Muscle layer of duodenum (tissue), 2 donors: ENCODE measurements at regions not wholly inside any gene's neighbourhood (a gene's known extent, or its start where the extent isn't known, plus 50 kb on each side); places are given as distances from the start of the nearest gene placed in this dataset.
"Not testable (repeated sequence)": the region's sequence is repeated elsewhere in the genome, so short reads cannot be mapped to it uniquely, and the experiment has no call there.

Source experiments
- H3K27ac ChIP-seq: one replicate; pipeline ENCODE4 v1.7.0; 2013; ENCODE audit warnings: mild to moderate bottlenecking, low read length
- H3K27me3 ChIP-seq: one replicate; pipeline ENCODE4 v1.7.0; 2013; ENCODE audit warnings: low read depth, mild to moderate bottlenecking, control low read depth, low read length
- H3K36me3 ChIP-seq, 2 donors: one replicate each; pipeline ENCODE4 v1.7.0; 2013; ENCODE audit warnings: low read length in 2 of 2, control low read depth in 1 of 2, mild to moderate bottlenecking in 1 of 2; ENCODE audit not compliant: insufficient read depth in 2 of 2, control insufficient read depth in 1 of 2
- H3K4me1 ChIP-seq, 2 donors: one replicate each; pipeline ENCODE4 v1.7.0; 2013; ENCODE audit warnings: low read length in 2 of 2, mild to moderate bottlenecking in 2 of 2, control low read depth in 1 of 2, moderate library complexity in 1 of 2; ENCODE audit not compliant: insufficient read depth in 2 of 2, control insufficient read depth in 1 of 2
- H3K4me3 ChIP-seq, 2 donors: one replicate each; pipeline ENCODE4 v1.7.0; 2013; ENCODE audit warnings: low read length in 2 of 2, low read depth in 1 of 2, mild to moderate bottlenecking in 1 of 2
- H3K9me3 ChIP-seq, 2 donors: one replicate each; pipeline ENCODE4 v1.7.0; 2013; ENCODE audit warnings: low read length in 2 of 2, control low read depth in 1 of 2, mild to moderate bottlenecking in 1 of 2; ENCODE audit not compliant: control insufficient read depth in 1 of 2
- donor health status: healthy.

DNA sequence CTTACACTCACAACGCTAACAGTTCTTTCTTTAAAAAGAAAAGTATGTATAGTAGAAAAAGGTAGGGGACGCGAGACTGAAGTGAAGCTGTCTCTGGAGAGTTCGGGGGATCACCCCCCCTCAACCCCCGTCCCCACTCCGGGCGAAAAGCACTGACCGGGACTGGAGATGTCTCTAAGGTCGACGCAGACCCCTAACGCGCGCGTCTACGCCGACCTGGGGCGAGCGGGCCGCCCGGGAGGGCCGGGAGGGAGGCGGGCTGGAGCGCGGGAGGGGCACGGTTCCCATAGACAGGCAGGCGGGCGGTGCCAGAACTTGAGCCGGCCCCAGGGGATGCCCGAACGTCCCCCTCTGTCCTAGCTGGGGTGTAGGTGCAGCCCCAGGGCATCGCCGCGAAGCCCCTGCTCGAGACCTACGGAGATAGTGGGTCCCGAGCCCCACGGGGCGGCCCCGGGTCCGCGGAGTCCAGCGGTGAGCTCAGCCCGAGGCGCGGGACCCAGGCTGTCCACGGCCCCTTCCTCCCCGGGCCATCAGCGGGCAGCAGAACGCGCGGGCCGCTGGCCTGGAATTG, 82.2 kb downstream of the CHRNA1 start:
- Histone ChIP-seq H3K4me3 (peak overlapping the region; percentile 77 to 80), H3K9me3 (no peaks in the 10 kb centered on the region)

DNA sequence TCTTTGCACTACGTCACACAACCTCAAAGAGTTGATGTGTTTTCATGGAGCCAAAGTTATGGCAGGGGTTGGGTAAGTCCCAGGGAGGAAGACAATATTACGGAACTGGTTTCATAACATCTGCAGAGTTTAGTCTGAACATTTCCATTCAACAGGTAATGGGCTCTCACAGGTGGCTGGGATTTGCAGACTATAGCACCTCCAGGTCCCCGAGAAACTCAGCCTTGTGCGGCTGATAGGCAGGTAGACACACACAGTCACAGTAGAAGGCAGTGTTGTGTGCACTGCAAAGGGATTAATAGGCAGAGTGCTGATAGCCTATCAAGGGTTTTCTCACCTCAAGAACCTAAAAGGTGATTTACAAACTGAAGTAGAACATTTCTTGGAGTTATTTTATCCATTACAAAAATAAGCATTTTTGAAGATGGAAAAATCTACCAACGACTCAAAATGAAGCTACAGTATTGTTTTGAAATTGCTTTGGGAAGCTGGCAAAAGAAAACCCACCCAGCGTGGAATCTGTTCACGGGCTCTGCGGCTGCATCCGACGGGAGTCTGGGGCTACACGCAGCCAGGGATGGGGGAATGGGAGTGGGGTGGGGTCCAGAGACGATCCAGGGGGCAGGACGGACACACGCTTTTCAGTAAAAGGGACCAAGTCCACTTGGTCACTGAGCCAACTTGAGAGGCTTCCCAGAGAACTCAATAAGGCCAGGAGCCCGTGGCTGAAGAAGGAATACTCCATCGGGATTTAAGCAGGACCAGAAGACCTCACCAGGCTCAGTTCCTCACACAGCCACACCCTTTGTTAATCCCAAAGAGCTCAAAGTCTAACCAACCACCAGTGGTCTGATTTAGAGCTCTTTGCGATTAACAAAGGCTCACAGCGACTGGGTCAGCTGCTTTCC, 82.9 kb downstream of the CHRNA1 start:
- no peaks in the 10 kb centered on the region for H3K9me3 ChIP-seq
- peak overlapping the region; percentile 48 for H3K27ac ChIP-seq
- H3K27me3 ChIP-seq, result no peaks in the 10 kb centered on the region
- peaks cover 0 to 3% of the 10 kb centered on the region in 2 donors for H3K36me3 ChIP-seq
- H3K4me1 ChIP-seq, result peaks cover 0 to 10% of the 10 kb centered on the region in 2 donors
- H3K4me3 ChIP-seq, result peak overlapping the region; percentile 77 to 80

More for the DNA sequence above, 82.2 kb downstream of the CHRNA1 start:
- H3K27ac ChIP-seq, result peak overlapping the region; percentile 48
- H3K4me1 ChIP-seq, result peaks cover 0 to 10% of the 10 kb centered on the region in 2 donors
- peaks cover 0 to 3% of the 10 kb centered on the region in 2 donors for H3K36me3 ChIP-seq
- H3K27me3 ChIP-seq, result no peaks in the 10 kb centered on the region

DNA sequence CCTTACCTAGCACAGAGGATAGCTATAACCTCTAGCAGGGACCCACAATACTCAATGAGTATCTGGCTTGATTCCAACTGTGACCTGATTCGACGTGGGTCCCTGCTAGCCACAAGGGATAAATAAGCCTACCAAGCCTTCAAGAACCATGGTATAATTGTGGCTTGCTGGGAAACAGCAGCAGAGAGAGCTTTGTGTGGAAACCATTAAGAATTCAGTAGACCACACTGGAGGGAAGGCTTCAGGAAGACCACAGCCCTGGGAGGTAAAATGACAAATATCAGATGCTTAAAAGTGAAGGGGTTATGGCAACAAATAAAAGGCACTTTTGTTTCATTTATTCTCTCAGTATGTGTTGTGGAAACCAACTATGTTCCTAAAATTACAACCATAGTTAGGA, 82.6 kb upstream of the WIPF1 start:
- Histone ChIP-seq H3K27ac (no peak overlapping the region), H3K4me1 (peaks cover 0 to 10% of the 10 kb centered on the region in 2 donors), H3K4me3 (no peak overlapping the region), H3K9me3 (no peaks in the 10 kb centered on the region), H3K36me3 (peaks cover 0 to 3% of the 10 kb centered on the region in 2 donors), H3K27me3 (no peaks in the 10 kb centered on the region)

DNA sequence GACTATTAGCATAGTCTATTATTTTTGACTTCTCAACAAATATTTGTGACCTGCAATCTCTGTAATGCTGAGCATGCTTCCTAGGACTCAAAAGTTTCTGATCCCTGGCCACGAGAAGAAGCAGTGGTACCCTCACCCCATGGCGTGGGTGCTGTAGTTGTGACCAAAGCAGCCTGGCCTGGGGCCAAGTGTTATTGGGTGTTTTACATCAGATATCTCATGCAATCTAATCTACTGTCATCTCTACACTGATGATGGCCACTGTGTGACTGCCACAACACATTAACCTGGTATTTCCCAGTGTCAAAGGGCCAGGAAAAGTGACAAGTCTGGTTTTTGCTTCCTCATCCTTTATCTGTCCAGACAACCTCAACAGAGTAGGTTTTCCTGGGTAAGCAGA, 80.8 kb upstream of the WIPF1 start:
- Histone ChIP-seq H3K27me3 (no peaks in the 10 kb centered on the region), H3K27ac (no peak overlapping the region), H3K9me3 (no peaks in the 10 kb centered on the region), H3K36me3 (peaks cover 0 to 3% of the 10 kb centered on the region in 2 donors), H3K4me3 (no peak overlapping the region), H3K4me1 (peaks cover 0 to 10% of the 10 kb centered on the region in 2 donors)

DNA sequence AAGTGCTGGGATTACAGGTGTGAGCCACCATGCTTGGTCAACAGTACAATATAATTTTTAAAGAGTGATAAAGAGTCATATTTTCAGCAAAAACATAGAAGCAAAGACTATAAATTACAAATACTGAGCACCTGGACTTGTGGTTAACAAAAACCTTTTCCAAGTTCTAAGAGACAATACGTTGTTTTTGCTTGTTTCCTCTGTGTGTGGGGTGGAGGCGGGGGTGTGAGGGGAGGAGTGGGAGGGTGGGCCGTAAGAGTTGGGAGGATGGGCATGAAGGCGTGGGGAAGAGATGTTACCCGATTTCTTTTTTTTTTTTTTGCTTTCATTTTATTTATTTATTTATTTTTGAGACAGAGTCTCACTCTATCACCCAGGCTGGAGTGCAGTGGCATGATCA, 78.0 kb upstream of the WIPF1 start:
- Histone ChIP-seq H3K36me3 (peaks cover 0 to 3% of the 10 kb centered on the region in 2 donors), H3K9me3 (no peaks in the 10 kb centered on the region), H3K27me3 (no peaks in the 10 kb centered on the region), H3K27ac (no peak overlapping the region), H3K4me3 (no peak overlapping the region), H3K4me1 (peaks cover 0 to 3% of the 10 kb centered on the region in 2 donors)

DNA sequence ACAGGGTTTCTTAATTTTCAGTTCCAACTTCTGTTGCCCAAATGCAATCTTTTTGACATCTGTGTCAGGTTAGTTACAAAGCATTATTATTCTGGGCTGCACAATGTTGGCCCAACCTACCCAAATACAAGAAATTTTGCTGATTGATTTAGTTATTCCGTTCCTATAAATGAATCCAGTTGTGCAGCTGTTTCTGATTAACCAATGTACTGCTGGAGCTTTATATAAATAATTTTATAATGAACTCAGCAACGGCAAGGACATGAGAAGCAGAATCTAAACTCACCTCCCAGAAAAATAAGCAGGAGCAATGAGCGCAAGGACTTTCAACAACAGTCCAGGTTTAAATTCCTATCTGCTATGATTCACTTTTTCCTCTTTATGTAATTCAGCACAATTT, 76.3 kb upstream of the WIPF1 start:
- Histone ChIP-seq H3K27ac (no peak overlapping the region), H3K4me1 (peaks cover 0 to 10% of the 10 kb centered on the region in 2 donors), H3K4me3 (no peak overlapping the region), H3K36me3 (no peaks in the 10 kb centered on the region), H3K9me3 (no peaks in the 10 kb centered on the region), H3K27me3 (no peaks in the 10 kb centered on the region)

DNA sequence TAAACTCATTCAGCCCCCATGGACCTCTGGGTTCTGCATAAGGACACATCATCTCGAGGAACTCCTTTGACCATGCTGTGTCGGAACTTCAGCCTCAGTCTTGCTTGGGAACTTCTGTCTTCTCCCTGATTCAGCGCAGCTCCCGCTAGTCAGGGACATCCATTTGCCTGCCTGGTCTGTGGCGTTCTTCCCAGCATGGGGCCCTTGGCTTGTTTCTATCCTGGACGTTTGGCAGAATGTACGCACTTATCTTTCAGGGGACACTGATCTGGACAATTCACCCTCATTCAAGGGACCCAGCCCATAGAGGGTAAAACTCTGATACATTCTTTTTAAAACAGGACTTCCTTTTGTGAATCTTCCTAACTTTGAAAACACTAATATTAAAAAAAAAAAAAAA, 75.8 kb upstream of the WIPF1 start:
- H3K4me3 ChIP-seq, result no peak overlapping the region
- H3K27me3 ChIP-seq, result no peaks in the 10 kb centered on the region
- no peaks in the 10 kb centered on the region for H3K9me3 ChIP-seq
- H3K4me1 ChIP-seq, result peaks cover 4 to 12% of the 10 kb centered on the region in 2 donors
- H3K36me3 ChIP-seq, result peaks cover 0 to under 1% of the 10 kb centered on the region in 2 donors
- no peak overlapping the region for H3K27ac ChIP-seq

DNA sequence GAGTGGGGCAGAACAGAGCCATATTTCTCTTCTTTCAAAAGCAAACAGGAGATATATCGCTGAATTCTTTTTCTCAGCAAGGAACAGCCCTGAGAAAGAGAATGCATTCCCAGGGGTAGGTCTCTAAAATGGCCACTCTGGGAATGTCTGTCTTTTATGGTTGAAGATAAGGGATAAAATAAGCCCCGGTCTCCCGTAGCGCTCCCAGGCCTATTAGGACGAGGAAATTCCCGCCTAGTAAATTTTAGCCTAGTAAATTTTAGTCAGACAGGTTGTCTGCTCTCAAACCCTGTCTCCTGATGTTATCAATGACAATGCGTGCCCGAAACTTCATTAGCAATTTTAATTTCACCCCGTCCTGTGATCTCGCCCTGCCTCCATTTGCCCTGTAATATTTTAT, 73.9 kb upstream of the WIPF1 start:
- peaks cover 23 to 30% of the 10 kb centered on the region in 2 donors for H3K4me1 ChIP-seq
- H3K36me3 ChIP-seq, H3K4me3 ChIP-seq, H3K27ac ChIP-seq, H3K9me3 ChIP-seq, H3K27me3 ChIP-seq: not testable (repeated sequence)

DNA sequence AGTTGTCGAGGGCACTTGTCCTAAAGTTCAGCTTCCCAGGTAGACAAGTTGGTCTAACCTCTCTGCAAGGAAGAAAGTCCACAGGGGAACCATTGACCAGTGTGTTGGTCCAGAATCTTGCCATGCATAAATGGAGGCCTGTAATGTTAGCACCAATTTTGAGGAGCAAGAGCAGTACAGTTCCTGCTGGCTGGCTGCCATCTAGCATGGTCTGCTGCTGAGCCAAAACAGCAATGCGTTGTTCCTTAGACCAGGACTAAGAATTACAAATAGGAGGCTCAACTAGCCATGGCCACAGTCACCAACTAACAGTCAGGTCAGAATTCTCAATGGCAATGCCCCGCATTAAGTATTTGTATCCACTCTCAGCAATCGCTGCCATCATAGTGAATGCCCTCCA, 72.8 kb upstream of the WIPF1 start:
- Histone ChIP-seq H3K4me1 (peaks cover 25 to 40% of the 10 kb centered on the region in 2 donors), H3K27me3 (no peaks in the 10 kb centered on the region), H3K9me3 (no peaks in the 10 kb centered on the region), H3K27ac (no peak overlapping the region), H3K36me3 (peaks cover 0 to 2% of the 10 kb centered on the region in 2 donors), H3K4me3 (no peak overlapping the region)

DNA sequence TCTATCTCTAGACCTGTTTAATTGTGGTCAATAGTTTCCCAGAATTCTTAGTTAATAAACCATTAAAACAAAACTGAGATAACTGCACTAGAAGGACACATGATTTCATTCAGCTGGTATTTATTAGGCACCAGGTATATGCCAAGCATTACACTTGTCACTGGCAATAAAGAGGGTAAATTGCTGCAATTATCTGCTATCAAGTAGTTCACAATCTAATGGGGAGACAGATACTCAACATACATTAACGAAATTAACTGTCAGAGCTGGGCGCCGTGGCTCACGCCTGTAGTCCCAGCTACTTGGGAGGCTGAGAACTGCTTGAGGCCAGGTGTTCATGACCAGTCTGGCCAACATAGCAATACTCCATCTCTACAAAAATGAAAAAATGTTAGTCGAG, 71.7 kb upstream of the WIPF1 start:
- Histone ChIP-seq H3K27me3 (no peaks in the 10 kb centered on the region), H3K27ac (no peak overlapping the region), H3K9me3 (no peaks in the 10 kb centered on the region), H3K36me3 (peaks cover 0 to 2% of the 10 kb centered on the region in 2 donors), H3K4me3 (no peak overlapping the region), H3K4me1 (peaks cover 25 to 43% of the 10 kb centered on the region in 2 donors)

DNA sequence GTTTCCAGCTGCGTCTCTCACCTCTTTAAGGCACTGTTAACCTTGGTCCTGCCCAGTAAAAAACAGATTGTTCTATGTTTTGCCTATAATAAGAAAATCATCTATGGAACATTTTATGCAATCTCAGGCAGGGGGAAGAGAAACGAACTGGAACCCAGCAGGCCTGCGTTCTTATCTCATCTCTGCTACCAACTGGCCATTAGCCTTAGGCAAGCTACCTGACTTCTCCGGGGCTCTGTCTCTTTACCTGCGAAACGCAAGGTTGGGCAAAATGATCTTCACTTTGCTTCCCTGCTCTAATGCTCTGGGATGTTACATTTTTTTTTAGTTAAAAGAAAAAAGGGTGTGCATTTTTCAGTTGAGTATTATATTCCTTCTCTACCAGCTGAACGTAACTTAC, 70.5 kb upstream of the WIPF1 start:
- Histone ChIP-seq H3K4me1 (peaks cover 25 to 53% of the 10 kb centered on the region in 2 donors), H3K36me3 (peaks cover 0 to 2% of the 10 kb centered on the region in 2 donors), H3K27me3 (no peaks in the 10 kb centered on the region), H3K4me3 (no peak overlapping the region), H3K9me3 (no peaks in the 10 kb centered on the region), H3K27ac (no peak overlapping the region)
